Kidney tubule cell (primary cell): ENCODE measurements at regions not wholly inside any gene's neighbourhood (a gene's known extent, or its start where the extent isn't known, plus 50 kb on each side); places are given as distances from the start of the nearest gene placed in this dataset.
A peak's percentile ranks its signal among the peaks of the same experiment; 100 is the strongest.
"Not testable (repeated sequence)": the region's sequence is repeated elsewhere in the genome, so short reads cannot be mapped to it uniquely, and the experiment has no call there.

Experiments
- DNase-seq: peaks from one replicate; pipeline ENCODE4 v3.0.0-alpha.2; 2018; ENCODE audit warnings: low spot score

GRCh38 chr2:49309461-49309860 is 155.1 kb upstream of the FSHR start:
- DNase-seq, result peak; percentile 4

GRCh38 chr2:49306925-49307324 is 152.6 kb upstream of the FSHR start:
- peak; percentile 65 for DNase-seq

GRCh38 chr2:49298693-49299092 is 144.4 kb upstream of the FSHR start:
- not testable (repeated sequence) for DNase-seq

GRCh38 chr2:49298230-49298629 is 143.9 kb upstream of the FSHR start:
- no peak for DNase-seq

- no peak for DNase-seq
These were observed 142.0 kb upstream of the FSHR start for GRCh38 chr2:49296107-49296867.

GRCh38 chr2:49294225-49294624 is 139.9 kb upstream of the FSHR start:
- peak; percentile 37 for DNase-seq

GRCh38 chr2:49291619-49292018 is 137.3 kb upstream of the FSHR start:
- DNase-seq, result no peak

- no peak for DNase-seq
These were observed 135.4 kb upstream of the FSHR start for GRCh38 chr2:49289711-49290110.

- no peak for DNase-seq
These were observed 134.8 kb upstream of the FSHR start for GRCh38 chr2:49288902-49289700.

- DNase-seq, result no peak
These were observed 133.9 kb upstream of the FSHR start for GRCh38 chr2:49288113-49288705.

GRCh38 chr2:49286726-49287125 is 132.4 kb upstream of the FSHR start:
- DNase-seq, result no peak

- DNase-seq, result peak; percentile 24
These were observed 131.7 kb upstream of the FSHR start for GRCh38 chr2:49286045-49286444.

- no peak for DNase-seq
These were observed 124.2 kb upstream of the FSHR start for GRCh38 chr2:49278561-49278960.

GRCh38 chr2:49278141-49278540 is 123.8 kb upstream of the FSHR start:
- DNase-seq, result no peak

GRCh38 chr2:49271060-49271606 is 116.8 kb upstream of the FSHR start:
- no peak for DNase-seq

GRCh38 chr2:49270091-49270490 is 115.8 kb upstream of the FSHR start:
- DNase-seq, result no peak

GRCh38 chr2:49265471-49265870 is 111.2 kb upstream of the FSHR start:
- no peak for DNase-seq

GRCh38 chr2:49262801-49263560 is 108.7 kb upstream of the FSHR start:
- no peak for DNase-seq

GRCh38 chr2:49261781-49262180 is 107.5 kb upstream of the FSHR start:
- DNase-seq, result no peak

- no peak for DNase-seq
These were observed 106.7 kb upstream of the FSHR start for GRCh38 chr2:49260979-49261538.

- DNase-seq, result no peak
These were observed 105.6 kb upstream of the FSHR start for GRCh38 chr2:49259926-49260325.
